ENCODE measurements at regions not wholly inside any gene's neighbourhood (a gene's known extent, or its start where the extent isn't known, plus 50 kb on each side); places are given as distances from the start of the nearest gene placed in this dataset.

- H3K4me3 ChIP-seq (ENCODE audit: low read depth, low read length) = no peak overlapping the region
- no peak for DNase-seq (ENCODE audit: low read depth)
- TF ChIP-seq CTCF (IDR thresholded peaks at IDR 0.05; ENCODE audit: low read depth, low read length, missing control alignments) = no peak
Measured at GRCh38 chr13:24036115-24036514, 124.4 kb upstream of the SPATA13 start.

GRCh38 chr13:24038405-24038804, 122.1 kb upstream of the SPATA13 start:
- no peak overlapping the region for H3K4me3 ChIP-seq (ENCODE audit: low read depth, low read length)
- TF ChIP-seq CTCF (IDR thresholded peaks at IDR 0.05; ENCODE audit: low read depth, low read length, missing control alignments) = no peak
- no peak for DNase-seq (ENCODE audit: low read depth)

- no peak for TF ChIP-seq CTCF (IDR thresholded peaks at IDR 0.05; ENCODE audit: low read depth, low read length, missing control alignments)
Measured at GRCh38 chr13:24038841-24039330, 121.6 kb upstream of the SPATA13 start.

GRCh38 chr13:24039621-24040475, 120.7 kb upstream of the SPATA13 start:
- TF ChIP-seq CTCF (IDR thresholded peaks at IDR 0.05; ENCODE audit: low read depth, low read length, missing control alignments) = no peak
- DNase-seq (ENCODE audit: low read depth) = no peak
- H3K4me3 ChIP-seq (ENCODE audit: low read depth, low read length) = no peak overlapping the region

More at GRCh38 chr13:24038841-24039330, 121.6 kb upstream of the SPATA13 start:
- H3K4me3 ChIP-seq (ENCODE audit: low read depth, low read length) = no peak overlapping the region
- no peak for DNase-seq (ENCODE audit: low read depth)

- no peak for DNase-seq (ENCODE audit: low read depth)
- no peak for TF ChIP-seq CTCF (IDR thresholded peaks at IDR 0.05; ENCODE audit: low read depth, low read length, missing control alignments)
- H3K4me3 ChIP-seq (ENCODE audit: low read depth, low read length) = no peak overlapping the region
Measured at GRCh38 chr13:24040835-24041234, 119.7 kb upstream of the SPATA13 start.

- DNase-seq (ENCODE audit: low read depth) = no peak
- no peak for TF ChIP-seq CTCF (IDR thresholded peaks at IDR 0.05; ENCODE audit: low read depth, low read length, missing control alignments)
- H3K4me3 ChIP-seq (ENCODE audit: low read depth, low read length) = no peak overlapping the region
Measured at GRCh38 chr13:24041651-24042225, 118.8 kb upstream of the SPATA13 start.

All from GM12864 (cell line).